ENCODE measurements at regions not wholly inside any gene's neighbourhood (a gene's known extent, or its start where the extent isn't known, plus 50 kb on each side); places are given as distances from the start of the nearest gene placed in this dataset.

DNA sequence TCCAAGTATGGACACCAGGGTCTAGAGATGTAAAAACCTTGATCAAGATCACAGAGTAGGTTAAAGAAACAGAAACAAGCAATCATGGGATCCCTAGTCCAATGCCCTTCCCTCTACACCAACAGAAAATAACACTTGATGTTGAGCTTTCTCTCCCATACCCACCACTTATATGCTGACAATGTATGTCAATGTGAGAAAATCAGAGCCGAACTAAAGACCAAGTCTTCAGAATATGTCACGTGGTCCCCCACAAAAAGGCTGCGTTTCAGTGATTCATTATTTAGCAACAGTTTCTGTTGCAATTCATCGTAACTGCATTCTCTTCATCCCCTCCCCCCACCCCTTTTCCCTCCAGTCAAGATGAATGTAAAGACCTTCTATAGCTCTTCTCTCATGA is 278.9 kb upstream of the STT3B start:
- DNase-seq (ENCODE audit: low read depth) = no peak
- no peak overlapping the region for H3K4me3 ChIP-seq (ENCODE audit: low read depth, low read length)
- TF ChIP-seq, protein P1, sequence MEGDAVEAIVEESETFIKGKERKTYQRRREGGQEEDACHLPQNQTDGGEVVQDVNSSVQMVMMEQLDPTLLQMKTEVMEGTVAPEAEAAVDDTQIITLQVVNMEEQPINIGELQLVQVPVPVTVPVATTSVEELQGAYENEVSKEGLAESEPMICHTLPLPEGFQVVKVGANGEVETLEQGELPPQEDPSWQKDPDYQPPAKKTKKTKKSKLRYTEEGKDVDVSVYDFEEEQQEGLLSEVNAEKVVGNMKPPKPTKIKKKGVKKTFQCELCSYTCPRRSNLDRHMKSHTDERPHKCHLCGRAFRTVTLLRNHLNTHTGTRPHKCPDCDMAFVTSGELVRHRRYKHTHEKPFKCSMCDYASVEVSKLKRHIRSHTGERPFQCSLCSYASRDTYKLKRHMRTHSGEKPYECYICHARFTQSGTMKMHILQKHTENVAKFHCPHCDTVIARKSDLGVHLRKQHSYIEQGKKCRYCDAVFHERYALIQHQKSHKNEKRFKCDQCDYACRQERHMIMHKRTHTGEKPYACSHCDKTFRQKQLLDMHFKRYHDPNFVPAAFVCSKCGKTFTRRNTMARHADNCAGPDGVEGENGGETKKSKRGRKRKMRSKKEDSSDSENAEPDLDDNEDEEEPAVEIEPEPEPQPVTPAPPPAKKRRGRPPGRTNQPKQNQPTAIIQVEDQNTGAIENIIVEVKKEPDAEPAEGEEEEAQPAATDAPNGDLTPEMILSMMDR (IDR thresholded peaks at IDR 0.05; ENCODE audit: control insufficient read depth, extremely low read depth, insufficient read depth) = no peak

DNA sequence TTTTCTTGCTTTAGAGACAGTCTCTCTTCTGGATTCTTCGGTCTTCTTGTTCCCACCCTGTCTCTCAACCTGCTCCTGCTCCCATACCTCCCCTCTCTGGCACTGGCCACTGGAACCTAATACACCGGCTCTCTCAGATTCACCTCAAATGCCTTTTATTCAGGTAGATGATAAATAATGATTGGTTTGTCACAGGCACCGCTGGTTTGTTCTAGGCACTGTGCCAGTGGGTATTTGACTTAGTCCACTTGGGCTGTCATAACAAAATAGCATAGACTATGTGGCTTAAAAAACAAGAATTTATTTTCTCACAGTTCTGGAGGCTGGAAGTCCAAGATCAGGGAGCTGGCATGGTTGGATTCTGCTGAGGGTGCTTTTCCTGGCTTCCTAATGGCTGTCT is 278.2 kb upstream of the STT3B start:
- TF ChIP-seq, protein P1 (IDR thresholded peaks at IDR 0.05; ENCODE audit: control insufficient read depth, extremely low read depth, insufficient read depth) = no peak
- no peak overlapping the region for H3K4me3 ChIP-seq (ENCODE audit: low read depth, low read length)
- DNase-seq (ENCODE audit: low read depth) = peak; percentile 21

DNA sequence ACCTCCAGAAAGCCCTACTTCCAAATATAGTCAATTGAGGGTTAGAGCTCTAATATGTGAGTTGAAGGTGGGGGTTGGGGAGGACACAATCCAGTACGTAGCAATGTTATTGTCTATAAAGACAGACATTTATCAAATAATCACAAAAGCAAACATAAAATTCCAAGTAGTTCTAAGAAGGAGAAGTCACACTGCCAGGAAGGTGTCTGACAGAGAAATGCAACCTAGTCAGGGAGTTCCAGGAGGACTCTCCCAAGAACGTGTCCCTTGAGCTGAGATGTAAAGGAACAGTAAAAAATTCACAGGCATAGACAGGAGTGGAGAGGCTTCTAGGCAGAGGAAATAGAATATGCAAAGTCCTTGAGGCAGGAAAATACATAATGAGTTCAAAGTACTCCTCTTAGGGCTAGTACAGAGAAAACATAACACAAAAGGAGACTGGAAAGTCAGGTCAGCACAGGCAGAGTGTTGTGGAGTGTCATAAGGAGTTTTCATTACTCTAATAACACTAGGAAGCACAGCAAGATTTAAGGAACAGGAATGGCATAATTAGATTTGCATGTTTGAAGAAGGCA is 277.6 kb upstream of the STT3B start:
- H3K4me3 ChIP-seq (ENCODE audit: low read depth, low read length) = no peak overlapping the region
- TF ChIP-seq, protein P1 (IDR thresholded peaks at IDR 0.05; ENCODE audit: control insufficient read depth, extremely low read depth, insufficient read depth) = no peak
- peak; percentile 88 for DNase-seq (ENCODE audit: low read depth)

DNA sequence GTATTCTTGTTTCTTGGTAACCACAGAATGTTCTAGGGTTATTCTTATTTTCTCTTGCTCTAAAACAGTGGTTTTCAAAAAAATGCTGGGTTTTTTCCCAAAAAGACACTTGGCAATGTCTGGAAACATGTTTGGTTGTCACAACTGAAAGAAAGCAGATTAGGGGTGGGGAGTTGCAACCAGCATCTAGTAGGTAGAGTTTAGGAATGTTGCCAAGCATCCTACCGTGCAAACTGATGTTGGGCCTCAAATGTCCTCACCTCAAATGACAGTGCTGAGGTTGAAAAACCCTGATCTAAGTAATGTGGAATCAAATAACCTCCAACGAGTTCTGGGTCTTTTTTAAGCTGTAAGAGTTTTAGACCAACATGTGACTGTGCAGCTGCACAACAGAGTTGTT is 270.5 kb upstream of the STT3B start:
- no peak overlapping the region for H3K4me3 ChIP-seq (ENCODE audit: low read depth, low read length)
- no peak for DNase-seq (ENCODE audit: low read depth)
- TF ChIP-seq, protein P1 (IDR thresholded peaks at IDR 0.05; ENCODE audit: control insufficient read depth, extremely low read depth, insufficient read depth) = no peak

DNA sequence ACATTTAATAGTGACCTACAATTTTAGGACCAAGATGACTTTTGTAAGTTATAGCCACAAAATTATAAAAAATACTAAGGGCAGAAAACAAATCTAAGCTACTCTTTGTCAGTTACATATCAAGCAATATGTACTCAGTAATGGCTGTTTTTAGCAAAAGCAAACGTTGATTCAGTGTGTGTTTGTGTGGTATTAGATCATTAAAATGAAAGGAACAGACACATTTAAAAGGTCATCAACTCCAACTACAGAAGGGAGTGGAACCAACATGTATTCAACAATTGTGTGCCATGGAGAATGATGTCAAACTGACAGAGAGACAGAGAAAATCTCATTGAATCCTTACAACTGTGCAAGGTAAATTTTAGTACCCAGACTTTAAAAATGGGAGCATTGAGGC is 268.8 kb upstream of the STT3B start:
- TF ChIP-seq, protein P1 (IDR thresholded peaks at IDR 0.05; ENCODE audit: control insufficient read depth, extremely low read depth, insufficient read depth) = no peak
- H3K4me3 ChIP-seq (ENCODE audit: low read depth, low read length) = no peak overlapping the region
- DNase-seq (ENCODE audit: low read depth) = no peak

DNA sequence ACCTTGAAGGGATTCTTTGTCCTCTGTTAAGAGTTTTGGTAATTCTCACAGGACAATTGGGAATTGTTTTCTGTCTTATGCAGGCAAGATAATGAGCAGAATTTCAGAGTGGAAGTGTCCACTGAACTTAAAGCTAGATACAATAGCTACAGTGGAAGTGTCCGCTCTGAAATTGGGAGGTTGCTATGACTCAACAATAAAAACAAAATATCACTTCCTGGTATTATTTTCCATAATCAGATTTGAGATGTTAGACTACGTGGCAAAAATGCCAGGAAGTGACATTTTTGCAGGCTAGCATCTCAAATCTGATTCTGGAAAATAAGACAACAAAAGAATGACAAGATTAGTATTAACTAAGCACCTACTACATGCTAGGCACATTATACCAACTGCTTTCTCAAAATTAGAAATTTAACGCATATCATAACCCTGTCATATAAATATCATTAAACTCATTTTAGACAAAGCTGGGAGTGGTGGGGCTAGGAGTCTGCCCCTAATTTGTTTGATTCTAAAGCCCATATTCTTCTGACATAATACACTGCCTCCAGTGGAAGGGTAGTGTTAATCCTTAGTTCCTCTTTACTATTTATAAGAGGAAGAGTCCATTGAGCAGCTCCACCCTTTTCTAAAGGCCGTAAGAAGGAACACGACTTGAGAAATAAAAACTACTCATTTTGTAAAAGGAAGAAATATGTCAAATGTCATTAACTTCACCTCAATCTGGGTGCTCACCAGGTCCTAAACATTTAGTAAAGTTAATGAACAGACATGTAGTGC is 266.9 kb upstream of the STT3B start:
- no peak for DNase-seq (ENCODE audit: low read depth)
- H3K4me3 ChIP-seq (ENCODE audit: low read depth, low read length) = no peak overlapping the region
- TF ChIP-seq, protein P1 (IDR thresholded peaks at IDR 0.05; ENCODE audit: control insufficient read depth, extremely low read depth, insufficient read depth) = no peak

All from LNCaP clone FGC (cell line).